ENCODE measurements at regions not wholly inside any gene's neighbourhood (a gene's known extent, or its start where the extent isn't known, plus 50 kb on each side); places are given as distances from the start of the nearest gene placed in this dataset.

GRCh38 chr7:57370066-57370738, 79.8 kb upstream of the ZNF716 start:
- Histone ChIP-seq H2BK120ac (replicated peaks; ENCODE audit: low read depth, low read length) (no peak overlapping the region), H3K27me3 (replicated peaks in 1 of 4; ENCODE audit: control insufficient read depth in 3 of 4, extremely low read depth in 1 of 4, insufficient read depth in 3 of 4, low read length in 3 of 4) (no peaks in the 10 kb centered on the region), H4K91ac (replicated peaks; ENCODE audit: insufficient read length, low read length) (no peak overlapping the region), H3K79me1 (ENCODE audit: low read depth, low read length) (no peaks in the 10 kb centered on the region), H3K79me2 (ENCODE audit: control insufficient read depth in 1 of 2, insufficient read depth in 2 of 2, low read length in 2 of 2) (no peaks in the 10 kb centered on the region), H4K5ac (ENCODE audit: insufficient read length, low read depth, low read length) (no peak overlapping the region), H3K14ac (ENCODE audit: insufficient read length) (no peak overlapping the region), H3K4me1 (replicated peaks in 1 of 4; ENCODE audit: control insufficient read depth in 3 of 4, insufficient read depth in 4 of 4, low read length in 3 of 4) (no peaks in the 10 kb centered on the region), H3K9ac (replicated peaks in 1 of 4; ENCODE audit: extremely low read depth in 1 of 4, low read depth in 3 of 4, low read length in 3 of 4) (no peak overlapping the region), H3K36me3 (ENCODE audit: control insufficient read depth in 2 of 4, insufficient read depth in 4 of 4, low read length in 3 of 4) (peaks cover 0 to 3% (median 0%) of the 10 kb centered on the region in 4 experiments; a peak in 1 of 8 replicates), H3K9me3 (ENCODE audit: insufficient read depth in 2 of 2, low read depth in 1 of 2, low read length in 1 of 2) (peaks cover 76 to 97% of the 10 kb centered on the region in 2 experiments), H4K8ac (ENCODE audit: extremely low read depth, insufficient read depth, low read length) (no peak overlapping the region), H4K20me1 (replicated peaks in 1 of 2; ENCODE audit: control insufficient read depth in 1 of 2, insufficient read depth in 2 of 2, low read length in 2 of 2) (no peaks in the 10 kb centered on the region), H3K4me3 (ENCODE audit: extremely low read depth in 1 of 4, insufficient read depth in 2 of 4, low read depth in 3 of 4, low read length in 4 of 4) (no peak overlapping the region), H3K56ac (replicated peaks; ENCODE audit: insufficient read length, low read depth, low read length) (no peak overlapping the region), H2BK12ac (ENCODE audit: low read depth, low read length) (no peak overlapping the region), H3K23me2 (ENCODE audit: low read depth, low read length) (no peaks in the 10 kb centered on the region), H2BK15ac (ENCODE audit: low read length) (no peak overlapping the region), H2BK20ac (ENCODE audit: low read length) (no peak overlapping the region), H2AFZ (ENCODE audit: low read length) (no peak overlapping the region), H3K4me2 (ENCODE audit: insufficient read depth in 1 of 2, low read depth in 2 of 2, low read length in 2 of 2) (no peak overlapping the region), H3K4ac (replicated peaks; ENCODE audit: insufficient read length, low read depth, low read length) (no peak overlapping the region), H2AK5ac (ENCODE audit: low read depth, low read length) (no peak overlapping the region), H3K27ac (ENCODE audit: low read depth, low read length) (no peak overlapping the region), H3K18ac (ENCODE audit: extremely low read depth, low read length) (no peak overlapping the region), H3K23ac (ENCODE audit: insufficient read length) (no peak overlapping the region), H2BK5ac (ENCODE audit: low read depth, low read length) (no peak overlapping the region)
- DNase-seq (ENCODE audit: low read depth in 1 of 2, low spot score in 2 of 2) (no peak), FAIRE-seq (no peak)
- ChIA-PET POLR2A (ENCODE audit: partially characterized antibody) (no interaction called here), CTCF (ENCODE audit: partially characterized antibody) (no interaction called here)
- 94% methylated on average over 4 of the region's 4 CpGs; no CpG with 5 or more reads in 1 of the 2 experiments for WGBS, 2 experiments (ENCODE audit: extremely low coverage in 1 of 2, insufficient coverage in 1 of 2, insufficient read length in 1 of 2, insufficient replicate concordance in 2 of 2, low coverage in 1 of 2, low lambda C conversion rate in 2 of 2, missing lambda C conversion rate in 1 of 2)
- TF ChIP-seq ZNF274 (IDR thresholded peaks at IDR 0.05; ENCODE audit: borderline replicate concordance, extremely low read depth, low read length) (no peak), TAF1 (IDR thresholded peaks at IDR 0.05; ENCODE audit: low read depth, low read length) (no peak), POLR2AphosphoS5 (IDR thresholded peaks at IDR 0.05; ENCODE audit: low read depth, low read length) (no peak), JUN (IDR thresholded peaks at IDR 0.05; ENCODE audit: low read depth, low read length) (no peak), TAF7 (optimal IDR thresholded peaks at IDR 0.05; ENCODE audit: borderline replicate concordance, low read depth, low read length) (no peak), EZH2 (IDR thresholded peaks at IDR 0.05; ENCODE audit: low read depth, low read length, severe bottlenecking) (no peak)

Data from H1 (cell line).